GM23338 (cell line): ENCODE measurements at regions not wholly inside any gene's neighbourhood (a gene's known extent, or its start where the extent isn't known, plus 50 kb on each side); places are given as distances from the start of the nearest gene placed in this dataset.

ENCODE experiments used
- ATAC-seq: fragments of 200-7000 bp; cut with Tn5 transposase; 3 replicates; pipeline ENCODE4 v1.9.1; 2020
- DNase-seq: peaks from one replicate; pipeline ENCODE4 v3.0.0-alpha.2; 2015; ENCODE audit warnings: low spot score
- H2AFZ ChIP-seq: fragments of 200-600 bp; sonication (generic); 2 replicates; pipeline ENCODE4 v1.8.0; 2016; ENCODE audit warnings: antibody characterized with exemption, mild to moderate bottlenecking, moderate library complexity
- H3F3A ChIP-seq: fragments of 200-600 bp; sonication (generic); replicated peaks from 2 replicates; pipeline ENCODE4 v1.8.0; 2017; ENCODE audit warnings: antibody characterized with exemption, mixed run types, low read depth
- H3K27ac ChIP-seq: fragments of 200-600 bp; sonication (generic); 2 replicates; pipeline ENCODE4 v1.6.1; 2016; ENCODE audit warnings: low read depth
- H3K27me3 ChIP-seq: fragments of 200-600 bp; sonication (generic); 2 replicates; pipeline ENCODE4 v1.8.0; 2016; ENCODE audit warnings: mild to moderate bottlenecking, mixed run types, moderate library complexity; ENCODE audit not compliant: insufficient read depth
- H3K36me3 ChIP-seq: fragments of 200-600 bp; sonication (generic); 2 replicates; pipeline ENCODE4 v1.8.0; 2016; ENCODE audit warnings: mild to moderate bottlenecking; ENCODE audit not compliant: insufficient read depth
- H3K4me1 ChIP-seq: fragments of 200-600 bp; sonication (generic); 2 replicates; pipeline ENCODE4 v1.8.0; 2016; ENCODE audit warnings: mild to moderate bottlenecking, moderate library complexity; ENCODE audit not compliant: insufficient read depth
- H3K4me2 ChIP-seq: fragments of 200-600 bp; sonication (generic); 2 replicates; pipeline ENCODE4 v1.7.1; 2017; ENCODE audit warnings: mixed run types
- H3K4me3 ChIP-seq: fragments of 200-600 bp; sonication (generic); 2 replicates; pipeline ENCODE4 v1.6.1; 2016; ENCODE audit warnings: mixed run types
- H3K79me2 ChIP-seq: fragments of 200-600 bp; sonication (generic); replicated peaks from 2 replicates; pipeline ENCODE4 v1.8.0; 2017; ENCODE audit warnings: mild to moderate bottlenecking; ENCODE audit not compliant: insufficient read depth
- H3K9me2 ChIP-seq: fragments of 200-600 bp; sonication (generic); 2 replicates; pipeline ENCODE4 v1.8.0; 2017; ENCODE audit not compliant: insufficient read depth
- H4K20me1 ChIP-seq: fragments of 200-600 bp; sonication (generic); replicated peaks from 2 replicates; pipeline ENCODE4 v1.8.0; 2017; ENCODE audit warnings: mild to moderate bottlenecking; ENCODE audit not compliant: insufficient read depth
- H3K27ac Mint-ChIP-seq: 2 replicates; pipeline ENCODE4 v1.8.0; 2020; ENCODE audit warnings: inconsistent platforms, mild to moderate bottlenecking, moderate library complexity, mixed read lengths
- H3K27me3 Mint-ChIP-seq: 3 replicates; pipeline ENCODE4 v1.8.0; 2022; ENCODE audit warnings: low read depth, mild to moderate bottlenecking, moderate library complexity, mixed read lengths, inconsistent platforms; ENCODE audit not compliant: insufficient read depth, poor library complexity
- H3K36me3 Mint-ChIP-seq: 3 replicates; pipeline ENCODE4 v1.8.0; 2021; ENCODE audit warnings: low read depth, mild to moderate bottlenecking, inconsistent platforms, moderate library complexity, mixed read lengths
- H3K4me1 Mint-ChIP-seq: 3 replicates; pipeline ENCODE4 v1.8.0; 2020; ENCODE audit warnings: mild to moderate bottlenecking, inconsistent platforms, mixed read lengths
- H3K4me3 Mint-ChIP-seq: 3 replicates; pipeline ENCODE4 v1.8.0; 2021; ENCODE audit warnings: moderate library complexity, mild to moderate bottlenecking, inconsistent platforms, mixed read lengths
- H3K9me3 Mint-ChIP-seq: 3 replicates; pipeline ENCODE4 v1.8.0; 2020; ENCODE audit warnings: moderate library complexity, mild to moderate bottlenecking, inconsistent platforms, mixed read lengths
- NANOG ChIP-seq: IDR thresholded peaks from 2 replicates; pipeline ENCODE4 v1.6.1; 2016; ENCODE audit warnings: antibody characterized with exemption, borderline replicate concordance
- STAT1 ChIP-seq: IDR thresholded peaks from one replicate; pipeline ENCODE4 v1.6.1; 2016; ENCODE audit warnings: antibody characterized with exemption; ENCODE audit not compliant: unreplicated experiment
- ZNF114 ChIP-seq: fragments of 250-450 bp; sonication (Bioruptor Pico); IDR thresholded peaks from 2 replicates; pipeline ENCODE4 v1.5.0; 2020; ENCODE audit warnings: mild to moderate bottlenecking, moderate library complexity
- ZNF331 ChIP-seq: fragments of 250-450 bp; sonication (Bioruptor Pico); IDR thresholded peaks from 2 replicates; pipeline ENCODE4 v1.5.0; 2020; ENCODE audit warnings: low read depth, mild to moderate bottlenecking, moderate library complexity
- ZNF462 ChIP-seq: fragments of 250-450 bp; sonication (Bioruptor Pico); IDR thresholded peaks from 2 replicates; pipeline ENCODE4 v1.5.0; 2020; ENCODE audit warnings: mild to moderate bottlenecking, moderate library complexity
- TF ChIP-seq, protein P1 (sequence below): IDR thresholded peaks from one replicate; pipeline ENCODE4 v1.6.1; 2018; ENCODE audit warnings: antibody characterized with exemption; ENCODE audit not compliant: unreplicated experiment

DNA sequence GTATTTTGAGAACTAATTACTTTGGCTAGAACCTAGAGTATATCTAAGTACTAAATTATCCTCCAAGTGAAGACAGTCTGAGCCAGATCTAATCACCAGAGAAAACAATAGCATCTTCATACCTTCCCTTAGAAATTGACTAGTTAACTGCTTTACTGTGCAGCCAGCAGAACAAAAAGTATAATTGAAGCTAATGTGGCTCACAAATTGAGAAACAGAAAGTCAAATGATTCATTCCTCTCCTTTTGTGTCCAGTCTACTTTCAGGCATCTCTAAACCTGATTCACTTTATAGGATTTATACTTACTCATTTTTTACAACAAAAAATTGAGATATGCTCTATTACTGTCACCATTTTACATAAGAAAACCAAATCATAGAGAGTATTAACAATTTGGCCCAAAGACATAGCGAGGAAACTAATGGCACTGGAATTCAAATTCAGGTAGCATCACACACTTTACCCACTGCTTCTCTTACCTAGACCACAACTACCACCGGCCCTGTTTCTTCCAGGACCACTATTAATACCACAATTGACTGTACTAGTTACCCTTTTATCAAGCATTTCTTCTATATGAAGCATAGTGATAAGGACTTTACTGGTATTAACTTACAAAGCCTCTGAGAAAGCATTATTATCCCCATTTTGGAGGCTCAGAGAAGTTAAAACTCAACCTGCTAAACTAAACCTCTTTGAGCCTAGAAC, 1402.6 kb upstream of the TENM4 start (continued):
- TF ChIP-seq ZNF462 (CRISPR knock-in tag), result no peak
- TF ChIP-seq, protein P1, sequence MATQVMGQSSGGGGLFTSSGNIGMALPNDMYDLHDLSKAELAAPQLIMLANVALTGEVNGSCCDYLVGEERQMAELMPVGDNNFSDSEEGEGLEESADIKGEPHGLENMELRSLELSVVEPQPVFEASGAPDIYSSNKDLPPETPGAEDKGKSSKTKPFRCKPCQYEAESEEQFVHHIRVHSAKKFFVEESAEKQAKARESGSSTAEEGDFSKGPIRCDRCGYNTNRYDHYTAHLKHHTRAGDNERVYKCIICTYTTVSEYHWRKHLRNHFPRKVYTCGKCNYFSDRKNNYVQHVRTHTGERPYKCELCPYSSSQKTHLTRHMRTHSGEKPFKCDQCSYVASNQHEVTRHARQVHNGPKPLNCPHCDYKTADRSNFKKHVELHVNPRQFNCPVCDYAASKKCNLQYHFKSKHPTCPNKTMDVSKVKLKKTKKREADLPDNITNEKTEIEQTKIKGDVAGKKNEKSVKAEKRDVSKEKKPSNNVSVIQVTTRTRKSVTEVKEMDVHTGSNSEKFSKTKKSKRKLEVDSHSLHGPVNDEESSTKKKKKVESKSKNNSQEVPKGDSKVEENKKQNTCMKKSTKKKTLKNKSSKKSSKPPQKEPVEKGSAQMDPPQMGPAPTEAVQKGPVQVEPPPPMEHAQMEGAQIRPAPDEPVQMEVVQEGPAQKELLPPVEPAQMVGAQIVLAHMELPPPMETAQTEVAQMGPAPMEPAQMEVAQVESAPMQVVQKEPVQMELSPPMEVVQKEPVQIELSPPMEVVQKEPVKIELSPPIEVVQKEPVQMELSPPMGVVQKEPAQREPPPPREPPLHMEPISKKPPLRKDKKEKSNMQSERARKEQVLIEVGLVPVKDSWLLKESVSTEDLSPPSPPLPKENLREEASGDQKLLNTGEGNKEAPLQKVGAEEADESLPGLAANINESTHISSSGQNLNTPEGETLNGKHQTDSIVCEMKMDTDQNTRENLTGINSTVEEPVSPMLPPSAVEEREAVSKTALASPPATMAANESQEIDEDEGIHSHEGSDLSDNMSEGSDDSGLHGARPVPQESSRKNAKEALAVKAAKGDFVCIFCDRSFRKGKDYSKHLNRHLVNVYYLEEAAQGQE, result no peak

DNA sequence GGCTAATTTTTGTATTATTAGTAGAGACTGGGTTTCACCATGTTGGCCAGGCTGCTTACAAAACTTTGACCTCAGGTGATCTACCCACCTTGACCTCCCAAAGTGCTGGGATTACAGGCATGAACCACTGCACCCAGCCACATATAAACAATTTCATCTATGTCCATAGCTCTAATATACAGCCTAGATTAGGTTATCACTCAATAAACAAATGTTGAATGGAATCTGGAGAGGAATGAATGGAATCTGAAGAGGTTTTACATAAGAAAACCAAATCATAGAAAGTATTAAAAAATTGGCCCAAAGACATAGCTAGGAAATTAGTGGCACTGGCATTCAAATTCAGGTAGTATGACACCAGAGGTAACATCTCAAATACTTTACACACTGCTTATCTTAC, 1401.4 kb upstream of the TENM4 start:
- H3K36me3 ChIP-seq, result no peaks in the 10 kb centered on the region
- peaks cover 6% of the 10 kb centered on the region; the same call in 2 of the 3 replicates for H3K4me1 Mint-ChIP-seq
- no peak for TF ChIP-seq NANOG
- no peak for TF ChIP-seq STAT1
- no peak for TF ChIP-seq ZNF331
- no peak for TF ChIP-seq ZNF114 (CRISPR knock-in tag)
- no peaks in the 10 kb centered on the region for H3K9me2 ChIP-seq
- H3K4me1 ChIP-seq, result no peaks in the 10 kb centered on the region
- H3K4me2 ChIP-seq, result no peak overlapping the region
- no peak overlapping the region for H3K4me3 ChIP-seq
- H3K79me2 ChIP-seq, result no peaks in the 10 kb centered on the region
- H3K27me3 Mint-ChIP-seq, result no peaks in the 10 kb centered on the region
- DNase-seq, result no peak
- no peak overlapping the region for H3K4me3 Mint-ChIP-seq
- H3F3A ChIP-seq, result no peaks in the 10 kb centered on the region
- H3K27me3 ChIP-seq, result no peaks in the 10 kb centered on the region
- H3K9me3 Mint-ChIP-seq, result no peaks in the 10 kb centered on the region
- no peaks in the 10 kb centered on the region for H3K36me3 Mint-ChIP-seq
- ATAC-seq, result no peak
- no peak overlapping the region for H2AFZ ChIP-seq
- H3K27ac Mint-ChIP-seq, result no peak overlapping the region
- H4K20me1 ChIP-seq, result no peaks in the 10 kb centered on the region
- H3K27ac ChIP-seq, result no peak overlapping the region
